ENCODE measurements at regions not wholly inside any gene's neighbourhood (a gene's known extent, or its start where the extent isn't known, plus 50 kb on each side); places are given as distances from the start of the nearest gene placed in this dataset.

- Histone ChIP-seq H3K4me1 (ENCODE audit: insufficient read depth, low read length) (peaks cover 15% of the 10 kb centered on the region), H3K4me3 (ENCODE audit: low read depth in 1 of 2, low read length in 2 of 2) (no peak overlapping the region), H3K9me3 (ENCODE audit: low read length) (no peaks in the 10 kb centered on the region), H3K9ac (ENCODE audit: low read length) (no peak overlapping the region), H3K36me3 (ENCODE audit: insufficient read depth, low read length) (no peaks in the 10 kb centered on the region), H3K27me3 (ENCODE audit: control insufficient read depth in 1 of 2, insufficient read depth in 2 of 2, low read length in 2 of 2) (no peaks in the 10 kb centered on the region), H3K27ac (ENCODE audit: low read depth, low read length) (no peak overlapping the region)
Observed at GRCh38 chr4:17376205-17376604, 135.7 kb downstream of the QDPR start.

DNA sequence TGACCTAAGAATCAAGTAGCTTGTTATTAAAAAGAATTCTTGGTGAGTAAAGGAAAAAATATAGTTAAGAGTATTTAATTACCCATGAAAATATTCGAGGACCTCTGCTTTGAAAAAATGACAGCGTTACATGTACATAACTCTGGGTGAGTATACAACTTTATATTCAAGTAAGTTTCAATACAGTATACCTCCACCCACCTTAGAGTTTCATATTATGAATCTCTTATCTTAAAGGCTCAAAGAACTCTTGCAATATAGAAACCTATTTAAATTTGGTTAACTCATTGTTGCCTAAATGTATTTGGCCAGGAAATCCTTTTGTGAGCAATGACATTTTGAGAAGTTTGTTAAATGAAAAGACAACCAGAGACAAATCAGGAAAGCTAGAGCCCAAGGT is 138.2 kb downstream of the QDPR start:
- Histone ChIP-seq H3K9me3 (ENCODE audit: low read length) (no peaks in the 10 kb centered on the region), H3K27me3 (ENCODE audit: control insufficient read depth in 1 of 2, insufficient read depth in 2 of 2, low read length in 2 of 2) (no peaks in the 10 kb centered on the region), H3K4me1 (ENCODE audit: insufficient read depth, low read length) (peaks cover 15% of the 10 kb centered on the region), H3K36me3 (ENCODE audit: insufficient read depth, low read length) (no peaks in the 10 kb centered on the region), H3K27ac (ENCODE audit: low read depth, low read length) (no peak overlapping the region), H3K4me3 (ENCODE audit: low read depth in 1 of 2, low read length in 2 of 2) (no peak overlapping the region), H3K9ac (ENCODE audit: low read length) (no peak overlapping the region)

DNA sequence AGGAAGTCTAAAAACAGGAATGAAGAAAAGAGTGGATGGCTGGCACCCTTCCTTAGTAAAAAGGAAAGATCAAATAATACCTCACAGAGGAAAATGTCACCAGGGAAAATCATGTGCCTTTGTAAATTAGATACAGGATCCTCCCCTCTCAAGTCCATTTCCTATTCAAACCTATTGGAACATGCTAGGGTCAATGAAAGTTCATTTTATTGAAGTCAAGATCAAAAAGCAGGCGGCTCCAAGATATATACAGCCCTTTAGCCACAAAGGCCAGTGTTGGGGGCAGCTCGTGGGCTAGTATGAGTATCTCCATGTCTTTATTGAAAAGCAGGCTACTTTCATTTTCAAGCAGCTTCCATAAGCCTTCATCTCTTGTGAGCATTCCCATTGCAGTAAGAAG is 141.1 kb downstream of the QDPR start:
- Histone ChIP-seq H3K4me3 (ENCODE audit: low read depth in 1 of 2, low read length in 2 of 2) (no peak overlapping the region), H3K4me1 (ENCODE audit: insufficient read depth, low read length) (peaks cover 4% of the 10 kb centered on the region), H3K9ac (ENCODE audit: low read length) (no peak overlapping the region), H3K27ac (ENCODE audit: low read depth, low read length) (no peak overlapping the region), H3K9me3 (ENCODE audit: low read length) (no peaks in the 10 kb centered on the region), H3K27me3 (ENCODE audit: control insufficient read depth in 1 of 2, insufficient read depth in 2 of 2, low read length in 2 of 2) (no peaks in the 10 kb centered on the region), H3K36me3 (ENCODE audit: insufficient read depth, low read length) (no peaks in the 10 kb centered on the region)

- no peak overlapping the region for H3K4me3 ChIP-seq (ENCODE audit: low read depth in 1 of 2, low read length in 2 of 2)
- H3K4me1 ChIP-seq (ENCODE audit: insufficient read depth, low read length), result no peaks in the 10 kb centered on the region
- no peak overlapping the region for H3K9ac ChIP-seq (ENCODE audit: low read length)
- H3K9me3 ChIP-seq (ENCODE audit: low read length), result no peaks in the 10 kb centered on the region
- H3K27me3 ChIP-seq (ENCODE audit: control insufficient read depth in 1 of 2, insufficient read depth in 2 of 2, low read length in 2 of 2), result no peaks in the 10 kb centered on the region
- H3K36me3 ChIP-seq (ENCODE audit: insufficient read depth, low read length), result no peaks in the 10 kb centered on the region
- H3K27ac ChIP-seq (ENCODE audit: low read depth, low read length), result no peak overlapping the region
Observed at GRCh38 chr4:17368408-17368807, 143.5 kb downstream of the QDPR start.

- Histone ChIP-seq H3K9me3 (ENCODE audit: low read length) (no peaks in the 10 kb centered on the region), H3K4me1 (ENCODE audit: insufficient read depth, low read length) (no peaks in the 10 kb centered on the region), H3K27ac (ENCODE audit: low read depth, low read length) (no peak overlapping the region), H3K27me3 (ENCODE audit: control insufficient read depth in 1 of 2, insufficient read depth in 2 of 2, low read length in 2 of 2) (no peaks in the 10 kb centered on the region), H3K4me3 (ENCODE audit: low read depth in 1 of 2, low read length in 2 of 2) (no peak overlapping the region), H3K36me3 (ENCODE audit: insufficient read depth, low read length) (no peaks in the 10 kb centered on the region), H3K9ac (ENCODE audit: low read length) (no peak overlapping the region)
Observed at GRCh38 chr4:17367201-17367600, 144.7 kb downstream of the QDPR start.

GRCh38 chr4:17366496-17366895 is 145.4 kb downstream of the QDPR start:
- no peaks in the 10 kb centered on the region for H3K4me1 ChIP-seq (ENCODE audit: insufficient read depth, low read length)
- H3K27ac ChIP-seq (ENCODE audit: low read depth, low read length), result no peak overlapping the region
- no peaks in the 10 kb centered on the region for H3K36me3 ChIP-seq (ENCODE audit: insufficient read depth, low read length)
- no peak overlapping the region for H3K9ac ChIP-seq (ENCODE audit: low read length)
- no peaks in the 10 kb centered on the region for H3K9me3 ChIP-seq (ENCODE audit: low read length)
- no peak overlapping the region for H3K4me3 ChIP-seq (ENCODE audit: low read depth in 1 of 2, low read length in 2 of 2)
- H3K27me3 ChIP-seq (ENCODE audit: control insufficient read depth in 1 of 2, insufficient read depth in 2 of 2, low read length in 2 of 2), result no peaks in the 10 kb centered on the region

- Histone ChIP-seq H3K4me3 (ENCODE audit: low read depth in 1 of 2, low read length in 2 of 2) (no peak overlapping the region), H3K9ac (ENCODE audit: low read length) (no peak overlapping the region), H3K9me3 (ENCODE audit: low read length) (no peaks in the 10 kb centered on the region), H3K4me1 (ENCODE audit: insufficient read depth, low read length) (no peaks in the 10 kb centered on the region), H3K27ac (ENCODE audit: low read depth, low read length) (no peak overlapping the region), H3K36me3 (ENCODE audit: insufficient read depth, low read length) (no peaks in the 10 kb centered on the region), H3K27me3 (ENCODE audit: control insufficient read depth in 1 of 2, insufficient read depth in 2 of 2, low read length in 2 of 2) (no peaks in the 10 kb centered on the region)
Observed at GRCh38 chr4:17362430-17362829, 149.5 kb downstream of the QDPR start.

DNA sequence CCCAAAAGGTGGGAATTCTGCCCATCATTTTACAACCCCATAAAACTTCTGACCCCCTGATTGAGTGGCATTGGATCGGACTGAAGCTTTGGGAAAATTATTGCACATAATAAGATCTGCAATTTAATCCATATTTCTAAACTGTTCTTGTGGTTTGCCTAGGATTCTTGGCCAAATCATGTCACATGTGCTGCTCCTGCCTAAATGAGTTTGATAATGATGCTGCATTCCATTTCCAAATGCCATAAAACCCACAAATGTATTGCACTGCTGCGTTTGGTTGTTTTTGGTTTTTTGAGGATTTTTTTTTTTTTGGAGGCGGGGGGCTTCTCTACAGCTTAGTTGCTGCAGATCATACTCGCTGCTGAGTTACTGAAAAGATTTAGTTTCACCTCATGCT is 153.6 kb downstream of the QDPR start:
- no peaks in the 10 kb centered on the region for H3K4me1 ChIP-seq (ENCODE audit: insufficient read depth, low read length)
- no peak overlapping the region for H3K9ac ChIP-seq (ENCODE audit: low read length)
- H3K27ac ChIP-seq (ENCODE audit: low read depth, low read length), result no peak overlapping the region
- no peak overlapping the region for H3K4me3 ChIP-seq (ENCODE audit: low read depth in 1 of 2, low read length in 2 of 2)
- H3K36me3 ChIP-seq (ENCODE audit: insufficient read depth, low read length), result no peaks in the 10 kb centered on the region
- H3K9me3 ChIP-seq (ENCODE audit: low read length), result no peaks in the 10 kb centered on the region
- H3K27me3 ChIP-seq (ENCODE audit: control insufficient read depth in 1 of 2, insufficient read depth in 2 of 2, low read length in 2 of 2), result no peaks in the 10 kb centered on the region

DNA sequence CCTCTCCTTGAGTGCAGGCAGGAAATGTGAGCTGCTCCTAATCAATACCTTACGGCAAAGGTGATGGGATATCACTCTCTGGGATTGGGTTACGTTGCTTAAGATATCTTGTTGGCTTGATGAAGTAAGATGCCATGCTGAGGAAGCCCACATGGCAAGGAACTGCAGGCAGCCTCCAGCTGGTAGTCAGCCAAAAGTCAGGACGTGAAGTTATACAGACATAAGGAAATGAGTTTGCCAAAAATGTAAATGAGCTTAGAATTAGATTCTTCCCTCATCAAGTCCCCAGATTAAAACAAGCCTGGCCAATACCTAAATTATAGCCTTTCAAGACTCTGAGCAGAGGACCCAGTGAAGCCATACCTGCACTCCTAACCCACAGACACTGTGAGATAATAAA is 155.0 kb downstream of the QDPR start:
- H3K9me3 ChIP-seq (ENCODE audit: low read length), result no peaks in the 10 kb centered on the region
- H3K9ac ChIP-seq (ENCODE audit: low read length), result no peak overlapping the region
- H3K4me1 ChIP-seq (ENCODE audit: insufficient read depth, low read length), result no peaks in the 10 kb centered on the region
- no peak overlapping the region for H3K4me3 ChIP-seq (ENCODE audit: low read depth in 1 of 2, low read length in 2 of 2)
- H3K27ac ChIP-seq (ENCODE audit: low read depth, low read length), result no peak overlapping the region
- no peaks in the 10 kb centered on the region for H3K27me3 ChIP-seq (ENCODE audit: control insufficient read depth in 1 of 2, insufficient read depth in 2 of 2, low read length in 2 of 2)
- no peaks in the 10 kb centered on the region for H3K36me3 ChIP-seq (ENCODE audit: insufficient read depth, low read length)

DNA sequence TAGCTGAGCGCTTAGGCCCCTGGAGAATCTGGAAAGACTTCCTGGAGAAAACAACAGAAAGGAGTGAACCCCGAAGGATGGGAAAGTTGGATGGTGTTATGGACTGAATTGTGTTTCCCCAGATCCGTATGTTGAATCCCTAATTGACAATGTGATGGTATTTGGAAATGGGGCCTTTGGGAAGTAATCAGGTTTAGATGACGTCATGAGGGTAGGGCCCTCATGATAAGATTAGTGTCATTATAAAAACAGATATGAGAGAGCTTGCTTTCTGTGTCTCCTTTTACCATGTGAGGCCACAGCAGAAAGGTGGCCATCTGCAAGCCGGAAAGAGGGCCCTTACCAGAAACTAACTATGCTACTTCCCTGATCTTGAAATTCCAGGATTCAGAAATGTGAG is 159.5 kb downstream of the QDPR start:
- H3K4me3 ChIP-seq (ENCODE audit: low read depth in 1 of 2, low read length in 2 of 2), result no peak overlapping the region
- no peaks in the 10 kb centered on the region for H3K4me1 ChIP-seq (ENCODE audit: insufficient read depth, low read length)
- no peaks in the 10 kb centered on the region for H3K9me3 ChIP-seq (ENCODE audit: low read length)
- no peaks in the 10 kb centered on the region for H3K36me3 ChIP-seq (ENCODE audit: insufficient read depth, low read length)
- no peak overlapping the region for H3K9ac ChIP-seq (ENCODE audit: low read length)
- no peak overlapping the region for H3K27ac ChIP-seq (ENCODE audit: low read depth, low read length)
- H3K27me3 ChIP-seq (ENCODE audit: control insufficient read depth in 1 of 2, insufficient read depth in 2 of 2, low read length in 2 of 2), result no peaks in the 10 kb centered on the region

- no peak overlapping the region for H3K27ac ChIP-seq (ENCODE audit: low read depth, low read length)
- no peaks in the 10 kb centered on the region for H3K27me3 ChIP-seq (ENCODE audit: control insufficient read depth in 1 of 2, insufficient read depth in 2 of 2, low read length in 2 of 2)
- no peaks in the 10 kb centered on the region for H3K36me3 ChIP-seq (ENCODE audit: insufficient read depth, low read length)
- H3K4me3 ChIP-seq (ENCODE audit: low read depth in 1 of 2, low read length in 2 of 2), result no peak overlapping the region
- no peaks in the 10 kb centered on the region for H3K9me3 ChIP-seq (ENCODE audit: low read length)
- no peaks in the 10 kb centered on the region for H3K4me1 ChIP-seq (ENCODE audit: insufficient read depth, low read length)
- no peak overlapping the region for H3K9ac ChIP-seq (ENCODE audit: low read length)
Observed at GRCh38 chr4:17347445-17347844, 164.4 kb downstream of the QDPR start.

DNA sequence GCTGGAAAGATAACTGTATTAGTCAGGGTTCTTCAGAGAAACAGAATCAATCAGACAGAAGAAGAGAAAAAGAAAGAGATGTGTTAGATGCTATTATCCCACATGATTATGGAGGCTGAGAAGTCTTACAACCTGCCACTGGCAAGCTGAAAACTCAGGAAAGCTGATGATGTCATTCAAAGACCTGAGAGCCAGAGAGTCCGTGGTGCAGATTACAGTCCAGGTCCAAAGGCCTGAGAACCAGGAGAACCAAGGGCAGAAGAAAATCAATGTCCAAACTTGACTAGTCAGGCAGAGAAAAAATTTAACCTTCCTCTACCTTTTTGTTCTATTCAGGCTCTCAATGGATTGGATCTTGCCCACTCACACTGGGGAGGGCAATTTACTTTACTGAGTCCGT is 172.5 kb downstream of the QDPR start:
- Histone ChIP-seq H3K4me1 (ENCODE audit: insufficient read depth, low read length) (no peaks in the 10 kb centered on the region), H3K9ac (ENCODE audit: low read length) (no peak overlapping the region), H3K36me3 (ENCODE audit: insufficient read depth, low read length) (no peaks in the 10 kb centered on the region), H3K27me3 (ENCODE audit: control insufficient read depth in 1 of 2, insufficient read depth in 2 of 2, low read length in 2 of 2) (no peaks in the 10 kb centered on the region), H3K4me3 (ENCODE audit: low read depth in 1 of 2, low read length in 2 of 2) (no peak overlapping the region), H3K9me3 (ENCODE audit: low read length) (no peaks in the 10 kb centered on the region), H3K27ac (ENCODE audit: low read depth, low read length) (no peak overlapping the region)
